ENCODE measurements at regions not wholly inside any gene's neighbourhood (a gene's known extent, or its start where the extent isn't known, plus 50 kb on each side); places are given as distances from the start of the nearest gene placed in this dataset.
"Not testable (repeated sequence)": the region's sequence is repeated elsewhere in the genome, so short reads cannot be mapped to it uniquely, and the experiment has no call there.

DNA sequence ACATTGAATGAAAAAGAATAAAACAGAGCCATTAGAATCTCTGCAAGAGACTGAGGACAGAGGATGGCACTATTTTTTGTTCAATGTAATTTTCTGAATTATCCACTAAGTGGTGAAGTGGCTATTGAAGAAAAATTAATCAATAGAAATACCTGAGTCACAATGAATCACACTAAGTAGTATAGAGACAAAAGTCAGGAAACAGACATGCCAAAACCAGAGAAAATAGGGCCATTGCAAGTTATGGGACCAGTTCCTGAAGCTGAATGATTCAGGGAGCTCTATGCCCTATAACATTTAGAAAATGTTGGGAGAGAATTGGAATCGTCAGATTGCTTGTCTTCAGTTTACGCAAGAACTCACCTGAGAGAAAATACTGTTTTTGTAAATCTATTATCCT, 1103.2 kb upstream of the ALCAM start:
- no peak for TF ChIP-seq ZNF274 (IDR thresholded peaks at IDR 0.05; ENCODE audit: low read depth, low read length)
- H3K4me3 ChIP-seq (ENCODE audit: low read length) = no peak overlapping the region

DNA sequence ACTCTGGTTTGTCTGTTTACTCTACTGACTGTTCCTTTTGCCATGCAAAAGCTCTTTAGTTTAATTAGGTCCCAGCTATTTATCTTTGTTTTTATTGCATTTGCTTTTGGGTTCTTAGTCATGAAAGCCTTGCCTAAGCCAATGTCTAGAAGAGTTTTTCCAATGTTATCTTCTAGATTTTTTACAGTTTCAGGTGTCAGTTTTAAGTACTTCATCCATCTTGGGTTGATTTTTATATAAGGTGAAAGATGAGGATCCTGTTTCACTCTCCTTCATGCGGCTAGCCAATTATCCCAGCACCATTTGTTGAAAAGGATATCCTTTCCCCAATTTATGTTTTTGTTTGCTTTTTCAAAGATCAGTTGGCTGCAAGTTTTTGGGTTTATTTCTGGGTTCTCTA, 1100.5 kb upstream of the ALCAM start:
- H3K4me3 ChIP-seq (ENCODE audit: low read length) = not testable (repeated sequence)

DNA sequence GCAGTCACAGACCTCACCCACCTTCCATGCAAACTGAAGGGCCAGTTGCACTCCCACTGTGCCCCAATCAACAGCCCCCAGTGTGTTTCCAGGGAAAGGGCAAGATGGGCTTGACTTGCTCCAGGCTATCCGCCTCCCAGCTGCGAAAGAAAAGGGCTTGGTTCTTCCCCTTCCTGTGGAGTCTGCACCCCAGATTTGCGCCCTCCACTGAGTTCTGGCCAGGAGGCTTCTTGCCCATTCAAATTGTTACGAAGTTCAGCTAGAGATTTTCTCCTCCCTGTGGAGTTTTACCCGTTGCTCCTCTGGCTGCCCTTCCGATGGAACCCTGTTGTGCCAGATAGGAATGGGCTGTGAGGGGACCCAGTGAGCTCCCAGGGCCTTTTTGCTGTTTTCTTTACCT, 1096.9 kb upstream of the ALCAM start:
- TF ChIP-seq ZNF274 (IDR thresholded peaks at IDR 0.05; ENCODE audit: low read depth, low read length) = no peak
- H3K4me3 ChIP-seq (ENCODE audit: low read length) = no peak overlapping the region

DNA sequence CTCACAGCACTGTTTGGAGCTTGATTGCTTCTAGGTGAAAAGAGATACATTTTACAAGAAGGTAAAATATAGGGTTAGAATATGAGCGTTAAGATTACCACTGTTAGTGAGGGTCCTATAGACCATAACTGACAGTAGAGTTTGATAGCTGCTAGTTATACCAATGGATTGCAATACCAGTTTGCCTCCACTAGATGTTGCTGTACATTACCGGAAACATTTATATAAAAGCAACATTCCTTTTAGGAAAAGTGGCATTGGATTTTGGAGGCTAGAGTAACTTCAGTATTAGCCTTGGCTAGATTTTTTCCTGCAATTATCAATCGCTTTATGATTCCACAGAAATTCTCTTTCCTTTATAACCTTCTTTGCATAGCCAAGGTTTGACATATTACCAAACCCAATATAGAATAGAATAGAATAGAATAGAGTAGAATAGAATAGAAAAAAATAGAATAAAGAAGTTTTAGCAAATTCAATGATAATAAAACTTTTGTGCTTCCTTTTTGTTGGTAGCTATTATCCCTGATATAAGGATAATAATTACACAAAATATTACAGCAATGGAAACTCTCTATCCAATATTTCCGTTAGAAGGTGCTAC, 1093.6 kb upstream of the ALCAM start:
- TF ChIP-seq ZNF274 (IDR thresholded peaks at IDR 0.05; ENCODE audit: low read depth, low read length) = no peak
- H3K4me3 ChIP-seq (ENCODE audit: low read length) = no peak overlapping the region

DNA sequence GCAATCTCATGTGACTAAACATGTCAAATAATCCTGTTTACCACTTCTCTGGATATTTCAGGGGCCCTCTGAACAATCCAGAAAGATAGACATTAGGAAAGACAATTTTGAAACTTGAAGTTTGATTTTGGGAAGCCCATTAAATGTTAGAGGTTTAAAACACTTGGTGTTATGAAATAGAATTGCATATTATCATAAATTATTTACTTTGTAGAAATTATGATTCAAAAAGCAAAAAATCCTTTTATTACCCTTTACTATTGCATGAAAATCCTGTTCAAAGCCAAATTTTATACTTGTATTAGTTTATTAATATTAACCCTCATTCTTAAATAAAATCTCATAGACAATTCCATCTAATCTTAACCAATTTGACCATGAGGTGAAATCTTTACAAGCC, 1091.5 kb upstream of the ALCAM start:
- TF ChIP-seq ZNF274 (IDR thresholded peaks at IDR 0.05; ENCODE audit: low read depth, low read length) = no peak
- no peak overlapping the region for H3K4me3 ChIP-seq (ENCODE audit: low read length)

DNA sequence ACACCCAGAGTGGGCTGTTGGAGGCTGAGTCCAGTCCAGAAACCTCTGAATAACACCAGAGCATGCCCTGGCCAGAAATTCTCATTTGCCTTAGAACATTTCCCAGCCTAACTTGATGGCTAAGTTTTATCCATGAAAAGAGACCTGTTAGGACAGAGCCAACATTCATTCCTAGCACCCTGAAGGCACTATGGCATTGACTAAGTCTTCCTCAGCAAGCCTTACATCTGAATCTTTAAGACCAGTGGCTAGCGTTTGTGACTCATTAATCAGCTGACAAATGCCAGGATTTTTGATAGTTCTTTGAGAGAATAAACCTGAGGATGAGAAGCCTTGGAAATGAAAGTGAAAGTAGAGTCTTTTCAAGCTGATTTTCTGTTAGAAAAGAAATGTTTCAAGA, 1087.1 kb upstream of the ALCAM start:
- no peak overlapping the region for H3K4me3 ChIP-seq (ENCODE audit: low read length)
- no peak for TF ChIP-seq ZNF274 (IDR thresholded peaks at IDR 0.05; ENCODE audit: low read depth, low read length)

DNA sequence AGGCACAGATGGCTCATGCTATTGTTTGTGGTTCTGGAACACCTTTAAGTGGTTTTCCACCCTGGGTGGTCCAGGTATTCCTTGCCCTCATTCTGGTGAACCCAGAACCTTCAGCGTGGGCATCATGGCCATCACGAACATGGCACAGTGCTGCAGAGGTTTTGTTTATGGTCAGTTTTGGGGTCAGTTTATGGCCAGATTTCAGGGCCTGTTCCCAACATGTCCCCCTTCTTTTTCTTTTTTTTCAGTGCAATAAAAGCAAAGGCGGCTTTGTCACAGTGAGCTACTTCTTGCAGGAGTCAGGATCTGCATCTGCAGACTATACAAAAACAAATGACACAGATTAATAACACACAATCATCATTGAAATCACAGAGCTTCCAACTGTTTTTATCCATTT, 1085.0 kb upstream of the ALCAM start:
- H3K4me3 ChIP-seq (ENCODE audit: low read length) = no peak overlapping the region
- no peak for TF ChIP-seq ZNF274 (IDR thresholded peaks at IDR 0.05; ENCODE audit: low read depth, low read length)

DNA sequence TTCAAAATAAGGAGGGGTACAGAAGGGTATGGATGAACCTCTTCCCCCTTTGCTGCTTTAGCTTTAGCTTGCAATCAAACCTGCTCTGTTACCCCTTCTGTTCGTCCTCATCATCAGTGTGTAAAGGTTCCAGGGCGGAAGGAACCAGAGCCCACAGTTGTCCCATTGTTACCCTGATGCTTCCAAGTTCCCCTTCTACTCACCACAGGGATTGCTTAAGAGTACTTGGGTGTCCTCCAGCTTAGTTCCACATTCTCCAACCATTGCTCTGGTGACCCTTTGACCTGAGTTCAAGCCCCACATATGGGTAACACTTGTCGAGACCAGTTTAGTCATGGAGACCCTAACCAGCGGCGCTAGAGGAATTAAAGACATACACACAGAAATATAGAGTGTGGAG, 1080.1 kb upstream of the ALCAM start:
- TF ChIP-seq ZNF274 (IDR thresholded peaks at IDR 0.05; ENCODE audit: low read depth, low read length) = no peak

DNA sequence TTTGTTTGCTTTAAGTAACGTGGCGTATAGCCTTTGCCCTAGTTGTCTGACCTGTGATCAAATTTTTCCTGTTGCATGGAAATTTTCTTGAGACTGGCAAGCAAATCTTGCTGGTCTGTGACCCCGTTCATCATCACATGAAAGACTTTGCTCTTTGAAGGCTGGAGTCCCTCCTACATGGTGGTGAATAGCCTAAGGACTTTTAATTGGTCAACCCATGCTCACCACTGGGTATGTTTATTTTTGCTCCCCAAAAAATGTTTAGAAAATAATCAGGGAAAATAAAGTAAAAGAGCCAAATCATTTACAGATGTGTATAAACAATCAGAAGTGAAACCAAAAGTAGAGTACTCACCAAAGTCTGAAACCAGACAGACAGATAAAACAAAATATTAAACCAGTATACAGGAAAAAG, 1075.3 kb upstream of the ALCAM start:
- peak overlapping the region; percentile 54; the same call in 1 of the 2 replicates for H3K4me3 ChIP-seq (ENCODE audit: low read length)
- no peak for TF ChIP-seq ZNF274 (IDR thresholded peaks at IDR 0.05; ENCODE audit: low read depth, low read length)

More for the DNA sequence above, 1080.1 kb upstream of the ALCAM start:
- no peak overlapping the region for H3K4me3 ChIP-seq (ENCODE audit: low read length)

DNA sequence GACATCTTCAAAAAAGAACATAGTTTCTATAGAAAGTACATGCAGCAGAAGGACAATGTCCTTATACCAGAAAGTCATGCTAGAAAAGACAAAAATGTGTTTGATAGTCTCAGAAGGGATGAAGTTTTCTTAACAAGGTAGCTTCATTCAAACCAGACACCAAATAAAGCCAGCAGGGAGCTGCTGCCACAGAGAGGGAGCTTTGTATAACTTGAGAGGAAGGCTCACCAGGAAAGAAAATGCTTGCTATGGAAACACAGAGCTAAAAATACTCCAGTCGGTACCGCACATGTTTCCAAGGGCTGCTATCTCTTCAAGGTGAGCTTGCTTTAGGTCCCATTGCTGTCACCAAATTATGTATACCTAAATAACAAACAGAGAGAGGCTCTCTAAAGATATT, 1074.8 kb upstream of the ALCAM start:
- H3K4me3 ChIP-seq (ENCODE audit: low read length) = no peak overlapping the region
- no peak for TF ChIP-seq ZNF274 (IDR thresholded peaks at IDR 0.05; ENCODE audit: low read depth, low read length)

DNA sequence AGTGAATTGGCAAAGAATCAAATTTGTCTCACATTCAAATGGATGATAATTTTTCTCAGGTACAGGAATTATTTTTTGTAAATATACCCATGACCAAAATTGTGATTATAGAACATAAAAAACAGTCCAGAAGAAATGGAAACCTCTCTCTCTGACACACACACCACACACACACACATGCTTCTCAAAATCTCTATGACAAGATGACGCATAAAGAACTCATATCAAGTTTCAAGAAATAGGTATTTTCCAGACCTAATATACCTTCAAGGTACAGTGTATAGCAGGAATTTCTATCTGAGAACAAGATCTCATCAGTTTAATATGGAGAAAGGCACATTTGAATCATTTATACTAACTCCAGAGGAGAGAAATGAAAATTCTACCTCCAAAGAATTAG, 1069.1 kb upstream of the ALCAM start:
- TF ChIP-seq ZNF274 (IDR thresholded peaks at IDR 0.05; ENCODE audit: low read depth, low read length) = no peak
- H3K4me3 ChIP-seq (ENCODE audit: low read length) = no peak overlapping the region

DNA sequence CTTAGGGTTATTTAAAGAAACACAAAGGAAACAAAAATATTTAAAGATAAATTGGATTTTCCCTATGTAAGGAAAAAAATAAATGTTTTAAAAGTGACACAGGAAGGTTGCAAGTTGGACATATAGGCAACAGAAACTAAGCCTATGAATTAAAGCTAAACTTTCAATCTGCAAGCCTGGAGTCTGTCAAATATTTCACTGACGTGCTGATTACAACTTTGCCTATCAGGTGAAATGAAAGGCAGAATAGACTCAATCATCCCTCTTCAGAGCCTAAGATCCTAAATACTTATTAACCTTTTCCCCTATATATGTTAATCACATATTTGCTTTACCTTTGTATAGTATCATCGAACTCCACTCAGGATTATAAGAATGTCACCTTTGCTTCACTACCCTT, 1068.0 kb upstream of the ALCAM start:
- H3K4me3 ChIP-seq (ENCODE audit: low read length) = no peak overlapping the region
- TF ChIP-seq ZNF274 (IDR thresholded peaks at IDR 0.05; ENCODE audit: low read depth, low read length) = no peak

DNA sequence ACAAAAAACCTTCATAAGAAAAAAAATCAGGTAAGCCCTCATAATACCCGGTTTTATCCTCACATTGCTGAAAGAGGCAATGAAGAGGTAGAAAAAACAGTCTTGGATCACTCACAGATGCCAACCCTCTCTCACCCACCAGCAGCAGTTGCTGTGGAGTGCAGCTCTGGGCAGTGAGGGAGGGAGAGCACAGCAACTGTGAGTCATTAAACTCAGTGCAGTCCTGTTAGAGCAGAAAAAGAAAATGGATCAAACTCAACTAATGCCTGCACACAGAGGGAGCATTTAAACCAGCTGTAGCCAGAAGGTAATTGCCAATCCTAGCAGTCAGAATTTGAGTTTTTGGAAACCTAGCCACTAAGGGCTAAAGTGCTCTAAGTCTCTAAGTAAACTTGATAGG, 1050.6 kb upstream of the ALCAM start:
- no peak for TF ChIP-seq ZNF274 (IDR thresholded peaks at IDR 0.05; ENCODE audit: low read depth, low read length)
- H3K4me3 ChIP-seq (ENCODE audit: low read length) = no peak overlapping the region

DNA sequence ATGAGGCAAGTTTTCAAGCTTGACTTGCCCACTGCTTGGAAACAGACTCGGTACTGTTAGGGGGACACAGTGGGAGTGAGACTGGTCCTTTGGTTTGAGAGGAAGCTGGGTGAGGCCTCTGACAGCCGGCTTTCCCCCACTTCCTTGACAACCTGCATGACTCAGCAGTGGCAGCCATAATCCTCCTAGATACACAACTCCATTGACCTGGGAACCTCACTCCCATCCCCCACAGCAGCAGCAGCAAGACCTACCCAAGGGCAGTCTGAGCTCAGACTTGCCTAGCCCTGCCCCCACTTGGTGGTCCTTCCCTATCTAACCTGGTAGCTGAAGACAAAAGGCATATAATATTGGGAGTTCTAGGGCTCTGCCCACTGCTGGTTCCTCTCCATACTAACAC, 1043.5 kb upstream of the ALCAM start:
- no peak overlapping the region for H3K4me3 ChIP-seq (ENCODE audit: low read length)
- TF ChIP-seq ZNF274 (IDR thresholded peaks at IDR 0.05; ENCODE audit: low read depth, low read length) = no peak

DNA sequence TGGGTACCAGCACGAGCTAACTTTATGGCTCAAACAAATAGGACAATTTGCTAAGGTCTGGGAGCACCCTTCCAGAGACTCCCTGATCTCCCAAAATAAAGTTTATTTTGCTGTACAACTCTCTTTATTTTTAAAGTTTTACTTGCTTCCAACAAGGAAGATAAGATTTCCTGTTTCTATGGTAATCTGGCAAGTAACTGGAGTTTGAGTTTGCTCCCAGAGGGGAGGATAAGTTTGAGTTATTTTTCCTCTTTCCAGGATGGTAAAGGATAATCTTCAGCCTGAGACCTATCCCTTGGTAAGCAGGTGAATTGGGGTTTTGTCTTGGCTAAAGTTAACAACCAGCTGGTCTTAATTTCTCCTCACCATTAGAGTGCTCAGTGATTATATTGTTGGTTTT, 1019.4 kb upstream of the ALCAM start:
- TF ChIP-seq ZNF274 (IDR thresholded peaks at IDR 0.05; ENCODE audit: low read depth, low read length) = no peak
- H3K4me3 ChIP-seq (ENCODE audit: low read length) = no peak overlapping the region

DNA sequence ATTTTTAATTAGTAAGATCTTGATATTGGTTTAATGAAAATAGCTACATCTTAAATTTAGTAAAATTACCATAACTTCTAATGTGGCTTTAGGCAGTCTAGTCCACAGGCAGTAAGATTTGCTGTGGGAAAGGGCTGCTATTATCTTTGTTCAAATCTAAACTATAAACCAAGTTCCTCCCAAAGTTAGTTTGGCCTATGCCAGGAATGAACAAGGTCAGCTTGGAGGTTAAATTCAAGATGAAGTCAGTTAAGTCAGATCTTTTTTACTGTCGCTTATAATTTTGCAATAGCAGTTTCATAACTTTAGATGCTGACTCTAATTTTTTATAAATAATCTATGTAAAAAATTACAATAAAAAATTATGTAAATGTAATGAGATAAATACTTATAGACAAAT, 1016.9 kb upstream of the ALCAM start:
- H3K4me3 ChIP-seq (ENCODE audit: low read length) = no peak overlapping the region
- TF ChIP-seq ZNF274 (IDR thresholded peaks at IDR 0.05; ENCODE audit: low read depth, low read length) = no peak

All from GM08714 (cell line).